Osteocyte (in vitro differentiated cells): ENCODE measurements at regions not wholly inside any gene's neighbourhood (a gene's known extent, or its start where the extent isn't known, plus 50 kb on each side); places are given as distances from the start of the nearest gene placed in this dataset.

Experiments used
- DNase-seq: peaks from one replicate; pipeline ENCODE4 v3.0.0; 2021; ENCODE audit warnings: mixed read lengths; ENCODE audit not compliant: unreplicated experiment; ENCODE audit errors: extremely low spot score
- H3K27ac Mint-ChIP-seq: one replicate; pipeline ENCODE4 v1.8.0; 2021; ENCODE audit warnings: mild to moderate bottlenecking, mixed read lengths; ENCODE audit not compliant: unreplicated experiment
- H3K27me3 Mint-ChIP-seq: one replicate; pipeline ENCODE4 v1.8.0; 2021; ENCODE audit warnings: mixed read lengths; ENCODE audit not compliant: unreplicated experiment
- H3K36me3 Mint-ChIP-seq: one replicate; pipeline ENCODE4 v1.8.0; 2021; ENCODE audit warnings: mixed read lengths; ENCODE audit not compliant: unreplicated experiment
- H3K4me1 Mint-ChIP-seq: one replicate; pipeline ENCODE4 v1.8.0; 2021; ENCODE audit warnings: mixed read lengths; ENCODE audit not compliant: unreplicated experiment
- H3K4me3 Mint-ChIP-seq: one replicate; pipeline ENCODE4 v1.8.0; 2021; ENCODE audit warnings: mild to moderate bottlenecking, moderate library complexity, mixed read lengths; ENCODE audit not compliant: unreplicated experiment
- H3K9me3 Mint-ChIP-seq: one replicate; pipeline ENCODE4 v1.8.0; 2021; ENCODE audit warnings: mixed read lengths; ENCODE audit not compliant: unreplicated experiment
- TF ChIP-seq, protein P1 (sequence below): fragments of 200-600 bp; sonication (generic); IDR thresholded peaks from 2 replicates; pipeline ENCODE4 v1.5.0; 2021; ENCODE audit warnings: antibody characterized with exemption, mild to moderate bottlenecking, moderate library complexity

DNA sequence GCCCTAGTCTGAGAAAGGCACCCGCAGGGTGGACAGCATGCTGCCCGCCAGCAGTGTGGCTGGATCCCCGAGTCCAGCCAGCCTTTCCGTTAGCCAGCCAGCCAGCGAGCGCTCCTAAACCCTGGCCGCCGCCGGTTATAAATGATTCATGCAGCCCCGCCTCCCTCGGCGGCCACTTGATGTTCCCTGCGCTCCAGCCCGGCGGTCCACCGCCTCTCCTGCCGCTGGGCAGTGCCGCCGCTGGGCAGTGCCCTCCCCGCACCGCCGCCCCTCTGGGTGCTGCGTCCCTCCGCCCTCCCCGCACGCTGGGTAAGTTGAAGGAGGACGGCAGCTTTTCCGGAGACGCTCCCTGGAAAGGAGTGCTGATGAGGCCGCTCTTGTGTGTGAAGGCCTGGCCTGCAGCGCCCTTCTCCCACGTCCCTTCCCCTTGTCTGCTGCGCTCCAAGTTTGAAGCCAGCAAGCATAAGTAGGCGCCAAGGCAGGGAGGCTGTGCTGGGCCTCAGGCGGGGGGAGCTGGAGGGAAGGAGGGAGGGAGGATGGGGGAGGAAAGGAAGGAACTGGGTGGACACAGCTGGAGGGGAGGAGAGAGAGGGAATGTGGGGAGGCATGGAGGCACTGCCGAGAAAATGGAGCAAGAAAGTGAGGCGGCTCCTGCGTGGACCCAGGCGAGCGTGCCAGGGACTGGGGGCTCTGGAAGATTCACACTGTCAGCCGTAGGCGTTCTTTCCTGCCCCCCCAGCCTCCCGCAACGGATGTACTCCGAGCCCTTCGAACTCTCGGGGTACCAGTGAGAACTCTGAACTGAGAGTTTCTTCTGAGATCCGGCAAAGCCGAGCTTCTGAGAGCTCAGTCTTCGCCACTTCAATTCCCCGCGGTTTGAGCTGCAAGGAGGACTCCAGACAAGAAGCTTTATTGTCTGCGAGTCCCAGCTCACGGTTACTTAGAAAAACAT is 131.9 kb downstream of the GLI2 start:
- TF ChIP-seq, protein P1, sequence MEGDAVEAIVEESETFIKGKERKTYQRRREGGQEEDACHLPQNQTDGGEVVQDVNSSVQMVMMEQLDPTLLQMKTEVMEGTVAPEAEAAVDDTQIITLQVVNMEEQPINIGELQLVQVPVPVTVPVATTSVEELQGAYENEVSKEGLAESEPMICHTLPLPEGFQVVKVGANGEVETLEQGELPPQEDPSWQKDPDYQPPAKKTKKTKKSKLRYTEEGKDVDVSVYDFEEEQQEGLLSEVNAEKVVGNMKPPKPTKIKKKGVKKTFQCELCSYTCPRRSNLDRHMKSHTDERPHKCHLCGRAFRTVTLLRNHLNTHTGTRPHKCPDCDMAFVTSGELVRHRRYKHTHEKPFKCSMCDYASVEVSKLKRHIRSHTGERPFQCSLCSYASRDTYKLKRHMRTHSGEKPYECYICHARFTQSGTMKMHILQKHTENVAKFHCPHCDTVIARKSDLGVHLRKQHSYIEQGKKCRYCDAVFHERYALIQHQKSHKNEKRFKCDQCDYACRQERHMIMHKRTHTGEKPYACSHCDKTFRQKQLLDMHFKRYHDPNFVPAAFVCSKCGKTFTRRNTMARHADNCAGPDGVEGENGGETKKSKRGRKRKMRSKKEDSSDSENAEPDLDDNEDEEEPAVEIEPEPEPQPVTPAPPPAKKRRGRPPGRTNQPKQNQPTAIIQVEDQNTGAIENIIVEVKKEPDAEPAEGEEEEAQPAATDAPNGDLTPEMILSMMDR = no peak
- Mint-ChIP-seq H3K4me1 (peaks cover 69% of the 10 kb centered on the region), H3K4me3 (peak overlapping the region; percentile 70), H3K36me3 (no peaks in the 10 kb centered on the region), H3K27me3 (no peaks in the 10 kb centered on the region), H3K27ac (peak overlapping the region; percentile 97), H3K9me3 (no peaks in the 10 kb centered on the region)
- peak; percentile 92 for DNase-seq

- no peaks in the 10 kb centered on the region for H3K36me3 Mint-ChIP-seq
- peaks cover 64% of the 10 kb centered on the region for H3K4me1 Mint-ChIP-seq
- TF ChIP-seq, protein P1 = no peak
- H3K27me3 Mint-ChIP-seq = no peaks in the 10 kb centered on the region
- peak overlapping the region; percentile 97 for H3K27ac Mint-ChIP-seq
- H3K4me3 Mint-ChIP-seq = peak overlapping the region; percentile 70
- H3K9me3 Mint-ChIP-seq = no peaks in the 10 kb centered on the region
- no peak for DNase-seq
Measured at GRCh38 chr2:120868366-120868765, 132.7 kb downstream of the GLI2 start.

DNA sequence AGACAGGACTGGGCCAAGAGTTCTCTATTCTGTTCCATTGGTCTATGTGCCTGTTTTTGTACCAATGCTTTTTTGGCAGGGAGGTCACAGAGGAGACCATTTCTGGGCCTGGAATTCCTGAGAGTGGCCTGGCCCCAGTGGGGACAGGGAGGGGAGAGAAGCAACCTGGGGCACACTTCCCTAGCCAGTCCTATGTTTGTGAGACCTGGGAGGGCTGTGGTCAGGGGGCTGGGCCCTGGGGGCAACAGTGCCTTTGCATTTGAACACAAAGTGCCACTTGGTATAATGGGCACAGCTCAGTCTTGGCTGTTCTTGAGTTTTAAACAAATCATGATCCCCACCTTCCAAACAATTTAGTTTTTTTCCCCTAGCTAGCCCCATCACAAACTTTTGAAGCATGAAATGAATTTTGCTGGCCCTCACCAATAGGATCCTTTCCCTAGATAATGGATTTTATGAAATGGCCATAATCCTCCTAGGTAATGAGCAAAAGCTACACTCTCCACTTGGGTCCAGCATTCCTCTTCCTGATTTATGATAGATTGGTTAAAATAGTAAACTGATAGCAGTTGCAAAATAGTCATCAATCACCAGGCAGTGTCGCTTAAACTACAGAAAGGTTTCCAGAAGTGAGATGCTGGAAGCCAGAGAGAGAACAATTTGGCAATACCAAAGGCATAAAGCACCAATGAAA is 133.5 kb downstream of the GLI2 start:
- peaks cover 56% of the 10 kb centered on the region for H3K4me1 Mint-ChIP-seq
- no peaks in the 10 kb centered on the region for H3K9me3 Mint-ChIP-seq
- no peak overlapping the region for H3K4me3 Mint-ChIP-seq
- no peaks in the 10 kb centered on the region for H3K36me3 Mint-ChIP-seq
- no peak for DNase-seq
- H3K27ac Mint-ChIP-seq = peak overlapping the region; percentile 97
- H3K27me3 Mint-ChIP-seq = no peaks in the 10 kb centered on the region
- TF ChIP-seq, protein P1 = no peak

DNA sequence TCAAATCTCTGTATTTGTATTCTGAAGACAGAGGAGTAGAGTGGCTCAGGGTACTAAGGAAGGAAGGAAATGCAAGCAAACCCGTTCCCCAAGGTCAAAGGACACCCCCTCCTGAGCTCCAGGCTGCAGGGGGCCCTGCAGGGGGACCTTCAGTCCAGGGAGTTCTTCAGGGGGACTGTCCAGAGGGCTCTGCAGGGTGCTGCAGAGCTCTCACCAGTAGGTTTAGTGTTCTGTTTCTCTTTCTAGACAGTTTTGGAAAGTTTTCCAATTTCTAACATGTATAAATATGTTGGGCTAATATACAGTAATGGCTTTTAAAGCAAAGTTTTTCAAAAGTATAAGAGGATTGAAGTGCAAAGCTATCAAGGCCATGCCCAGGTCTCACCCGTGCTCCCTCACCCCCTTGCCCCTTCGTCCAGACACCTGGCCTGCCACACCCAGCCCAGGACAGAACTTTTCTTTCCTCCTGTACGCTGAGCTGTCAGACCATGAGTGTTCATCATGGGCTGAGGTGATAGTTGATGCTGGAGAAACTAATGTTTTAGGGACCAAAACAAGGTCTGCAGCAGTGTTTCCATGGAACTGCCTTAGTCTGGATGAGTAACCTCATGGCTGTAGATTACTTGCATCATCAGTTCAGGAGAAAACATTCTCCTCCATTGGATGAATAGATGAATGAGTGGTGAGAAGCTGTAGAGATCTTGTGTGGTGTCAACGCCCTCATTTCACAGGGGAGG is 134.2 kb downstream of the GLI2 start:
- TF ChIP-seq, protein P1 = no peak
- Mint-ChIP-seq H3K36me3 (no peaks in the 10 kb centered on the region), H3K27ac (peak overlapping the region; percentile 8), H3K4me3 (no peak overlapping the region), H3K4me1 (peaks cover 52% of the 10 kb centered on the region), H3K27me3 (no peaks in the 10 kb centered on the region), H3K9me3 (no peaks in the 10 kb centered on the region)
- DNase-seq = no peak
